NT2/D1 (cell line): ENCODE measurements at regions not wholly inside any gene's neighbourhood (a gene's known extent, or its start where the extent isn't known, plus 50 kb on each side); places are given as distances from the start of the nearest gene placed in this dataset.

ENCODE experiments used
- DNase-seq: peaks from one replicate; pipeline ENCODE4 v3.0.0-alpha.2; 2011; ENCODE audit warnings: low read depth, low spot score
- H3K27me3 ChIP-seq: 2 replicates; pipeline ENCODE4 v1.6.0; 2011; ENCODE audit warnings: mild to moderate bottlenecking; ENCODE audit not compliant: insufficient read length, insufficient read depth
- H3K36me3 ChIP-seq: 2 replicates; pipeline ENCODE4 v1.6.1; 2011; ENCODE audit warnings: mild to moderate bottlenecking, low read length, mixed read lengths; ENCODE audit not compliant: insufficient read depth, insufficient read length
- H3K4me1 ChIP-seq: 2 replicates; pipeline ENCODE4 v1.5.1; 2011; ENCODE audit not compliant: insufficient read depth, insufficient read length
- H3K4me3 ChIP-seq: 2 replicates; pipeline ENCODE4 v1.5.1; 2011; ENCODE audit warnings: low read depth; ENCODE audit not compliant: insufficient read length
- H3K9ac ChIP-seq: 2 replicates; pipeline ENCODE4 v1.6.0; 2011; ENCODE audit warnings: low read depth; ENCODE audit not compliant: insufficient read length
- H3K9me3 ChIP-seq: 2 replicates; pipeline ENCODE4 v1.5.1; 2011; ENCODE audit warnings: mild to moderate bottlenecking, low read length; ENCODE audit not compliant: insufficient read depth
- SUZ12 ChIP-seq: IDR thresholded peaks from 2 replicates; pipeline ENCODE4 v1.6.1; 2011; ENCODE audit not compliant: insufficient read length, insufficient read depth; ENCODE audit errors: extremely low read depth
- YY1 ChIP-seq: IDR thresholded peaks from 2 replicates; pipeline ENCODE4 v1.6.1; 2011; ENCODE audit not compliant: insufficient read length, insufficient read depth
- ZNF274 ChIP-seq: IDR thresholded peaks from 2 replicates; pipeline ENCODE4 v1.6.1; 2011; ENCODE audit warnings: mild to moderate bottlenecking, low read depth, low read length

- Histone ChIP-seq H3K9ac (no peak overlapping the region), H3K4me3 (no peak overlapping the region), H3K9me3 (no peaks in the 10 kb centered on the region), H3K27me3 (no peaks in the 10 kb centered on the region), H3K4me1 (peaks cover 7% of the 10 kb centered on the region), H3K36me3 (no peaks in the 10 kb centered on the region)
- DNase-seq = no peak
- no peak for TF ChIP-seq SUZ12
- no peak for TF ChIP-seq ZNF274
- no peak for TF ChIP-seq YY1
Observed at GRCh38 chr10:118944959-118945633, 84.4 kb upstream of the NANOS1 start.

GRCh38 chr10:118948786-118949185, 80.7 kb upstream of the NANOS1 start:
- no peak for DNase-seq
- Histone ChIP-seq H3K4me1 (peaks cover 7% of the 10 kb centered on the region), H3K9me3 (no peaks in the 10 kb centered on the region), H3K36me3 (no peaks in the 10 kb centered on the region), H3K4me3 (no peak overlapping the region), H3K27me3 (no peaks in the 10 kb centered on the region), H3K9ac (no peak overlapping the region)
- TF ChIP-seq YY1 (no peak), ZNF274 (no peak), SUZ12 (no peak)

- DNase-seq = no peak
- TF ChIP-seq SUZ12 = no peak
- H3K4me1 ChIP-seq = peaks cover 7% of the 10 kb centered on the region
- no peak overlapping the region for H3K4me3 ChIP-seq
- no peaks in the 10 kb centered on the region for H3K27me3 ChIP-seq
- H3K9ac ChIP-seq = no peak overlapping the region
- H3K9me3 ChIP-seq = no peaks in the 10 kb centered on the region
- no peaks in the 10 kb centered on the region for H3K36me3 ChIP-seq
Observed at GRCh38 chr10:118950190-118950680, 79.3 kb upstream of the NANOS1 start.

GRCh38 chr10:118950997-118951637, 78.4 kb upstream of the NANOS1 start:
- peaks cover 7% of the 10 kb centered on the region for H3K4me1 ChIP-seq
- no peak for DNase-seq
- no peaks in the 10 kb centered on the region for H3K9me3 ChIP-seq
- H3K4me3 ChIP-seq = no peak overlapping the region
- H3K9ac ChIP-seq = no peak overlapping the region
- no peaks in the 10 kb centered on the region for H3K36me3 ChIP-seq
- no peak for TF ChIP-seq YY1
- no peak for TF ChIP-seq ZNF274
- TF ChIP-seq SUZ12 = no peak
- H3K27me3 ChIP-seq = no peaks in the 10 kb centered on the region

- TF ChIP-seq YY1 (no peak), SUZ12 (no peak), ZNF274 (no peak)
- peaks cover 9% of the 10 kb centered on the region for H3K4me1 ChIP-seq
Observed at GRCh38 chr10:118952493-118953295, 76.8 kb upstream of the NANOS1 start.

GRCh38 chr10:118953598-118954393, 75.7 kb upstream of the NANOS1 start:
- Histone ChIP-seq H3K9ac (no peak overlapping the region), H3K36me3 (no peaks in the 10 kb centered on the region), H3K9me3 (no peaks in the 10 kb centered on the region), H3K27me3 (no peaks in the 10 kb centered on the region), H3K4me1 (peaks cover 5% of the 10 kb centered on the region), H3K4me3 (no peak overlapping the region)
- DNase-seq = no peak
- TF ChIP-seq YY1 (no peak), SUZ12 (no peak), ZNF274 (no peak)

More at GRCh38 chr10:118952493-118953295, 76.8 kb upstream of the NANOS1 start:
- H3K9ac ChIP-seq = no peak overlapping the region
- no peak overlapping the region for H3K4me3 ChIP-seq
- H3K9me3 ChIP-seq = no peaks in the 10 kb centered on the region
- no peaks in the 10 kb centered on the region for H3K36me3 ChIP-seq
- no peaks in the 10 kb centered on the region for H3K27me3 ChIP-seq
- no peak for DNase-seq
